ENCODE measurements at regions not wholly inside any gene's neighbourhood (a gene's known extent, or its start where the extent isn't known, plus 50 kb on each side); places are given as distances from the start of the nearest gene placed in this dataset.

DNA sequence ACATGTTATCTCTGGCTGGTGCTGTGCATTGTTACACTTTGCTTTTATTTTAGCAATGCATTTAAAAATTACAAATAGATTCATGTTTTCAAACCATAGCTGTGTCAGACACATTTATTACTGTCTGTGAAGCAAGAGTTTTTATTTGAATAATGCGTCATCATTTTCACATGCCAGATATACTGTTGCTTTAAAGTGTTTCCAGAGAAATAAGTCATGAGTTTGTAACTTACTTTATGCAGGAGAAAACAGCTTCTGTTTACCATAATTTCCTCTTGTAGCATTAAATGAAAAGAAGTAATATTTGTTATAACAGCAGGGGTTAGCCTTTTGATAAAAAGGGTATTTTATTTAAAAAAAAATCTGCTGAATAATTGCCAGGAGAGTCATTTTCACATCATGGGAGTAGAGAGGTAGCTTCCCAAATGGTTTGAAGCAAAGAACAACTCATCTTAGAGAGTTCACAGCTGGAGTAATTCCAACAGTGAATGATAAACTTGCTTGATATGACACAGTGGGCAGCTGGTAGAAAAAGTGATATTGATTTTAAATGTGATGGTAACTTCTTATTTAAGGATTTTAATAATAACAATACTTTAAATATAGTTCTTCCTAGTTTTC lies 1274.5 kb upstream of the CRIM1 start:
- DNase-seq (ENCODE audit: low read depth), result no peak
- TF ChIP-seq, protein P1, sequence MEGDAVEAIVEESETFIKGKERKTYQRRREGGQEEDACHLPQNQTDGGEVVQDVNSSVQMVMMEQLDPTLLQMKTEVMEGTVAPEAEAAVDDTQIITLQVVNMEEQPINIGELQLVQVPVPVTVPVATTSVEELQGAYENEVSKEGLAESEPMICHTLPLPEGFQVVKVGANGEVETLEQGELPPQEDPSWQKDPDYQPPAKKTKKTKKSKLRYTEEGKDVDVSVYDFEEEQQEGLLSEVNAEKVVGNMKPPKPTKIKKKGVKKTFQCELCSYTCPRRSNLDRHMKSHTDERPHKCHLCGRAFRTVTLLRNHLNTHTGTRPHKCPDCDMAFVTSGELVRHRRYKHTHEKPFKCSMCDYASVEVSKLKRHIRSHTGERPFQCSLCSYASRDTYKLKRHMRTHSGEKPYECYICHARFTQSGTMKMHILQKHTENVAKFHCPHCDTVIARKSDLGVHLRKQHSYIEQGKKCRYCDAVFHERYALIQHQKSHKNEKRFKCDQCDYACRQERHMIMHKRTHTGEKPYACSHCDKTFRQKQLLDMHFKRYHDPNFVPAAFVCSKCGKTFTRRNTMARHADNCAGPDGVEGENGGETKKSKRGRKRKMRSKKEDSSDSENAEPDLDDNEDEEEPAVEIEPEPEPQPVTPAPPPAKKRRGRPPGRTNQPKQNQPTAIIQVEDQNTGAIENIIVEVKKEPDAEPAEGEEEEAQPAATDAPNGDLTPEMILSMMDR (conservative IDR thresholded peaks at IDR 0.05; ENCODE audit: control insufficient read depth, insufficient read depth, low read depth, low read length), result no peak
- no peak overlapping the region for H3K4me3 ChIP-seq (ENCODE audit: control insufficient read depth, low read depth, low read length)

DNA sequence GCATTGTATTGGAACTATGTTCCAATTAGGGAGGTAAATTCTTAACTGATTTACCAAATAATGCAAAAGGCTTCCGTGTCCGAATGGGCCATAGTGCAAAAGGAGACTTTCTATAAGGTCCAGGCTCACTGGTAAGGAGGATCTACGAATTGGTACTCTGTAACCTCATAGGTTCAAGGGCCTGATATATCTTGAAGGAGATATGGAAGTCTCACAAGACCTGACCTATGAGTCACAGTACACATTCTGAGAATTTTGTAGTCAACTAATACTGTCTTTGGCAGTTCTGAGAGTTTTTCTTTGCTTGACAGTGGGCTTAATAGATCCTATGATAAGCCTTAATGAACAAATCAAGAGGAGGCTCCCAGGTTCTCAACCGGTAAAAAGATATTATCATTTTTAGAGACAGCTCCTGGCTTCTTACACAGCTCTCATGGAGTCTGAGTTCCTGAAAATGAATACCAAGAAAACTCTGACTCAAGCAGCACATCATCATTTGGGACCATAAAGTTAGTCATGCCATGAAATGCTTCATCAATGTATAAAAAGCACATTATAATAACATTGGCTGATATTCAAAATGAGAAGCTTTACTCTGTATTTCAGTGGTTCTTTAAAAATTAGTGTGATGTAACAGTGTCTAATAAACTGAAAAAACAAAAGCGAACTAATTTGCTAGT lies 1275.2 kb upstream of the CRIM1 start:
- TF ChIP-seq, protein P1 (conservative IDR thresholded peaks at IDR 0.05; ENCODE audit: control insufficient read depth, insufficient read depth, low read depth, low read length), result no peak
- no peak overlapping the region for H3K4me3 ChIP-seq (ENCODE audit: control insufficient read depth, low read depth, low read length)
- no peak for DNase-seq (ENCODE audit: low read depth)

DNA sequence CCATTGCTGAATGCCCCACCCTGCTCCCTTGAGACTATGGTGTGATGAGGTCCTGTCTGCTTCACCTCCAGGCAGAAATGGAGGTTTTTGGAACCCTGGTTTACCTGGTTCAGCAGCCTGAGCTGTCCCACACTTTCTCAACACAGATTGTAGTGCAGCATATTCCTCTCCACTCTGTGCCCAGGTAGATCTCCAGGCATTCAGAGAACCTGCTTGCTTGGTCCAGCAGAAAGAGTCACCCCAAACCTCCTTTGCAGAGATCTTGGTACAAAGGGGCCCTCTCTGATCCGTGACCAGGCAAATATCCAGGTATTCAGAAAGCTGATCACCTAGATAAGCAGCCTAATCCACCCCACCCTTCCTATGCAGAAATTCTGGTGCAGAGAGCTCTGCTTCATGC lies 1288.2 kb upstream of the CRIM1 start:
- H3K4me3 ChIP-seq (ENCODE audit: control insufficient read depth, low read depth, low read length), result no peak overlapping the region
- DNase-seq (ENCODE audit: low read depth), result no peak
- TF ChIP-seq, protein P1 (conservative IDR thresholded peaks at IDR 0.05; ENCODE audit: control insufficient read depth, insufficient read depth, low read depth, low read length), result no peak

DNA sequence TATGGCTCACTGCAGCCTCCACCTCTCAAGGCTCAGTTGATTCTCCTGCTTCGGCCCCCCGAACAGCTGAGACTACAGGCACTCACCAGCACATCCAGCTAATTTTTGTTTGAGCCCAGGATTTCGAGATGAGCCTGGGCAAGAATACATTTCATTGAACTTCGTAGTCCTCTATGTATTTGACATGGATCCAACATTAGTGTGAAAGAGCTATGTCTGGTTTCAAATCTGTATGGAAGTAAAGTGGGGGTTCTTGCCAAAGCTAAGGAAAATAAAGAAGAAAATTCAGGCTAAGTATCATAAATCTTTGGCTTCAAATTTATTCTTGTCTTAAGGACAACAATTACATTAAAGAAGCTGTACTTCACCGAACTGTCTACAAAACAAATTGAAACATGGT lies 1291.7 kb upstream of the CRIM1 start:
- no peak overlapping the region for H3K4me3 ChIP-seq (ENCODE audit: control insufficient read depth, low read depth, low read length)
- TF ChIP-seq, protein P1 (conservative IDR thresholded peaks at IDR 0.05; ENCODE audit: control insufficient read depth, insufficient read depth, low read depth, low read length), result no peak
- no peak for DNase-seq (ENCODE audit: low read depth)

DNA sequence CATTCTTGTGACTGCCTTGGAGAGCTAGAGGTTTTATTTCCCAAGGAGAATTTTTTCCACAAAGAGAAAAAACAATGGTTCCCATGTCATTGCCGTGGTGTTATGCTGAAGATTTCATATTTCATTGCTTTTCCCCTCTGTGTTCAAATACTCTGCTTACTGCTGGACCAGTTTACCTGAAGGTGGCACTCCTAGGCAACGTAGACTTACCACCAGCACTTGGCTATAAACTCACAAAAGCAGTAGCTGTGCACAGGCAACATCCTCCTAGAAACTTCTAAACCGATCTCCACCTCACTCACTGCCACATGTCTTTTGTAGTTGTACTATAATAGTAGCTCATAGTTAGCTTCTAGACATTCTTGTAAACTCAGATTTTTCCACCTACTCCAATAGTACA lies 1319.7 kb upstream of the CRIM1 start:
- TF ChIP-seq, protein P1 (conservative IDR thresholded peaks at IDR 0.05; ENCODE audit: control insufficient read depth, insufficient read depth, low read depth, low read length), result no peak
- DNase-seq (ENCODE audit: low read depth), result no peak
- no peak overlapping the region for H3K4me3 ChIP-seq (ENCODE audit: control insufficient read depth, low read depth, low read length)

DNA sequence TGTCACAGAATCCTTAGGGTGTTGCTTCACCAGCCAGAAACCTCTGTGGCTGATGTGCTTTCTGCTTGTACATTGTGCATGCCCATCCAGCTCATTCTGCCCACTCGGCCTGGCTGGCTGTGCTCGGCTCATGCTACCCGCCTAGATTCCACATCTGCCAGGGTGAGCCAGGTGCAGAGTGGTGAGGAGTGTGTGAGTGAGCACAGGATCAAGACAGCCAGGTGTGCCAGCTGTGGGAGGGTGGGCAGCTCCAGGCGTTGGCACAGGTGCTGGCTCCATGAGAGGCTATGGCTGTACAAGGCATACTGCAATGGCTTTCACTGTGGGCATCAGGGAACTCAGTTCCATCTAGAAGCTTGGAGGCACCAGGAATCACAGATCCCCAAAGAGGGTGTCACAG lies 1321.8 kb upstream of the CRIM1 start:
- H3K4me3 ChIP-seq (ENCODE audit: control insufficient read depth, low read depth, low read length), result no peak overlapping the region
- DNase-seq (ENCODE audit: low read depth), result no peak
- TF ChIP-seq, protein P1 (conservative IDR thresholded peaks at IDR 0.05; ENCODE audit: control insufficient read depth, insufficient read depth, low read depth, low read length), result no peak
